ENCODE measurements at regions not wholly inside any gene's neighbourhood (a gene's known extent, or its start where the extent isn't known, plus 50 kb on each side); places are given as distances from the start of the nearest gene placed in this dataset.

- no peak for DNase-seq (ENCODE audit: low spot score)
Observed at GRCh38 chr10:60664859-60665258, 113.4 kb upstream of the CDK1 start.

- no peak for DNase-seq (ENCODE audit: low spot score)
Observed at GRCh38 chr10:60663850-60664249, 114.4 kb upstream of the CDK1 start.

GRCh38 chr10:60662917-60663614, 115.2 kb upstream of the CDK1 start:
- no peak for DNase-seq (ENCODE audit: low spot score)

GRCh38 chr10:60661637-60662036, 116.6 kb upstream of the CDK1 start:
- no peak for DNase-seq (ENCODE audit: low spot score)

GRCh38 chr10:60660625-60661024, 117.7 kb upstream of the CDK1 start:
- DNase-seq (ENCODE audit: low spot score), result no peak

- peak; percentile 25 for DNase-seq (ENCODE audit: low spot score)
Observed at GRCh38 chr10:60654813-60655464, 123.3 kb upstream of the CDK1 start.

- no peak for DNase-seq (ENCODE audit: low spot score)
Observed at GRCh38 chr10:60652628-60653027, 125.7 kb upstream of the CDK1 start.

GRCh38 chr10:60650378-60650800, 127.9 kb upstream of the CDK1 start:
- DNase-seq (ENCODE audit: low spot score), result no peak

GRCh38 chr10:60649485-60650377, 128.5 kb upstream of the CDK1 start:
- no peak for DNase-seq (ENCODE audit: low spot score)

- DNase-seq (ENCODE audit: low spot score), result no peak
Observed at GRCh38 chr10:60648761-60649160, 129.5 kb upstream of the CDK1 start.

GRCh38 chr10:60646966-60647796, 131.1 kb upstream of the CDK1 start:
- peak; percentile 63 for DNase-seq (ENCODE audit: low spot score)

- no peak for DNase-seq (ENCODE audit: low spot score)
Observed at GRCh38 chr10:60645980-60646379, 132.3 kb upstream of the CDK1 start.

GRCh38 chr10:60644436-60645130, 133.7 kb upstream of the CDK1 start:
- no peak for DNase-seq (ENCODE audit: low spot score)

GRCh38 chr10:60643874-60644273, 134.4 kb upstream of the CDK1 start:
- DNase-seq (ENCODE audit: low spot score), result no peak

- no peak for DNase-seq (ENCODE audit: low spot score)
Observed at GRCh38 chr10:60629332-60629731, 148.9 kb upstream of the CDK1 start.

GRCh38 chr10:60627778-60628748, 150.2 kb upstream of the CDK1 start:
- no peak for DNase-seq (ENCODE audit: low spot score)

GRCh38 chr10:60626037-60626436, 152.2 kb upstream of the CDK1 start:
- no peak for DNase-seq (ENCODE audit: low spot score)

- no peak for DNase-seq (ENCODE audit: low spot score)
Observed at GRCh38 chr10:60623627-60624026, 154.7 kb upstream of the CDK1 start.

- no peak for DNase-seq (ENCODE audit: low spot score)
Observed at GRCh38 chr10:60621018-60621417, 157.3 kb upstream of the CDK1 start.

- DNase-seq (ENCODE audit: low spot score), result no peak
Observed at GRCh38 chr10:60618861-60619260, 159.4 kb upstream of the CDK1 start.

All from LoVo (cell line).